H1 (cell line): ENCODE measurements at regions not wholly inside any gene's neighbourhood (a gene's known extent, or its start where the extent isn't known, plus 50 kb on each side); places are given as distances from the start of the nearest gene placed in this dataset.

Source experiments
- CTCF ChIA-PET: fragments of 300-600 bp; sonication (Branson Sonifier 250); formaldehyde crosslinking; loops from one replicate; lab custom pipeline; 2021; ENCODE audit not compliant: partially characterized antibody; lab: Charles Lee
- POLR2A ChIA-PET: fragments of 300-600 bp; sonication (Branson Sonifier 250); formaldehyde crosslinking; loops from one replicate; lab custom pipeline; 2021; ENCODE audit warnings: inconsistent platforms; ENCODE audit not compliant: partially characterized antibody; lab: Charles Lee
- DNase-seq, 2 experiments: peaks; one replicate each; pipeline versions ENCODE4 v3.0.0 to v3.0.0-alpha.2; 2010 to 2022; ENCODE audit warnings: low spot score in 2 of 2, low read depth in 1 of 2, mixed read lengths in 1 of 2
- FAIRE-seq: peaks from 2 replicates; lab custom pipeline; 2011; peaks lifted over from hg19 to GRCh38; lab: Jason Lieb, UNC
- H2AFZ ChIP-seq: 2 replicates; pipeline ENCODE4 v1.8.1; 2012; ENCODE audit warnings: low read length, inconsistent platforms
- H2AK5ac ChIP-seq: 2 replicates; pipeline ENCODE4 v1.6.1; 2013; ENCODE audit warnings: low read depth, low read length
- H2BK120ac ChIP-seq: replicated peaks from 2 replicates; pipeline ENCODE3; 2013; ENCODE audit warnings: low read depth, low read length, inconsistent platforms
- H2BK12ac ChIP-seq: 2 replicates; pipeline ENCODE4 v1.6.1; 2013; ENCODE audit warnings: low read depth, low read length
- H2BK15ac ChIP-seq: 2 replicates; pipeline ENCODE4 v1.6.1; 2013; ENCODE audit warnings: low read length
- H2BK20ac ChIP-seq: 2 replicates; pipeline ENCODE4 v1.6.1; 2013; ENCODE audit warnings: low read length
- H2BK5ac ChIP-seq: 2 replicates; pipeline ENCODE4 v1.6.1; 2013; ENCODE audit warnings: low read depth, low read length
- H3K14ac ChIP-seq: 2 replicates; pipeline ENCODE4 v1.6.1; 2013; ENCODE audit warnings: inconsistent platforms; ENCODE audit not compliant: insufficient read length
- H3K18ac ChIP-seq: 2 replicates; pipeline ENCODE4 v1.6.1; 2013; ENCODE audit warnings: low read length; ENCODE audit errors: extremely low read depth
- H3K23ac ChIP-seq: 2 replicates; pipeline ENCODE4 v1.6.1; 2013; ENCODE audit warnings: inconsistent platforms; ENCODE audit not compliant: insufficient read length
- H3K23me2 ChIP-seq: 2 replicates; pipeline ENCODE4 v1.6.1; 2013; ENCODE audit warnings: low read depth, low read length
- H3K27ac ChIP-seq: 2 replicates; pipeline ENCODE4 v1.6.1; 2011; ENCODE audit warnings: low read depth, low read length, inconsistent platforms
- H3K27me3 ChIP-seq, 4 experiments: replicated peaks in 1 of 4; 1 replicate in 1 of 4; 2 replicates in 3 of 4; pipeline versions ENCODE4 v1.6.1 to v1.8.1; 2011 to 2013; ENCODE audit warnings: low read length in 3 of 4, mild to moderate bottlenecking in 3 of 4, inconsistent platforms in 2 of 4, mixed read lengths in 2 of 4, moderate library complexity in 1 of 4; ENCODE audit not compliant: control insufficient read depth in 3 of 4, insufficient read depth in 3 of 4; ENCODE audit errors: extremely low read depth in 1 of 4
- H3K36me3 ChIP-seq, 4 experiments: 2 replicates each; pipeline versions ENCODE4 v1.6.1 to v1.8.1; 2011 to 2013; ENCODE audit warnings: mild to moderate bottlenecking in 4 of 4, low read length in 3 of 4, moderate library complexity in 2 of 4, control low read depth in 1 of 4, inconsistent platforms in 1 of 4; ENCODE audit not compliant: insufficient read depth in 4 of 4, control insufficient read depth in 2 of 4
- H3K4ac ChIP-seq: replicated peaks from 2 replicates; pipeline ENCODE3; 2013; ENCODE audit warnings: low read length, low read depth, mixed read lengths, inconsistent platforms; ENCODE audit not compliant: insufficient read length
- H3K4me1 ChIP-seq, 4 experiments: replicated peaks in 1 of 4; 1 replicate in 1 of 4; 2 replicates in 3 of 4; pipeline versions ENCODE4 v1.6.1 to v1.8.1; 2011 to 2013; ENCODE audit warnings: low read length in 3 of 4, inconsistent platforms in 2 of 4, mixed read lengths in 1 of 4; ENCODE audit not compliant: insufficient read depth in 4 of 4, control insufficient read depth in 3 of 4
- H3K4me2 ChIP-seq, 2 experiments: 2 replicates each; pipeline versions ENCODE4 v1.6.1 to v1.8.1; 2011 to 2013; ENCODE audit warnings: low read depth in 2 of 2, low read length in 2 of 2, control low read depth in 1 of 2, inconsistent platforms in 1 of 2, mild to moderate bottlenecking in 1 of 2; ENCODE audit not compliant: insufficient read depth in 1 of 2
- H3K4me3 ChIP-seq, 4 experiments: fragments of 200-600, 300-600 bp in 1 of 4; sonication (generic), shearing (Covaris generic), sonication (Bioruptor Twin) in 1 of 4; 2 replicates each; pipeline versions ENCODE4 v1.5.1 to v1.8.1; 2011 to 2016; ENCODE audit warnings: low read length in 4 of 4, low read depth in 3 of 4, control low read depth in 2 of 4, inconsistent platforms in 2 of 4, mild to moderate bottlenecking in 2 of 4, mixed read lengths in 1 of 4, moderate library complexity in 1 of 4; ENCODE audit not compliant: insufficient read depth in 2 of 4; ENCODE audit errors: extremely low read depth in 1 of 4
- H3K56ac ChIP-seq: replicated peaks from 2 replicates; pipeline ENCODE3; 2013; ENCODE audit warnings: low read depth, mild to moderate bottlenecking, mixed read lengths, low read length, inconsistent platforms; ENCODE audit not compliant: insufficient read length
- H3K79me1 ChIP-seq: 2 replicates; pipeline ENCODE4 v1.6.1; 2013; ENCODE audit warnings: low read depth, low read length, control low read depth
- H3K79me2 ChIP-seq, 2 experiments: 2 replicates each; pipeline versions ENCODE4 v1.6.1 to v1.8.1; 2012 to 2013; ENCODE audit warnings: low read length in 2 of 2, mild to moderate bottlenecking in 2 of 2, inconsistent platforms in 1 of 2; ENCODE audit not compliant: insufficient read depth in 2 of 2, control insufficient read depth in 1 of 2
- H3K9ac ChIP-seq, 4 experiments: replicated peaks in 1 of 4; 1 replicate in 1 of 4; 2 replicates in 3 of 4; pipeline versions ENCODE4 v1.6.1 to v1.8.1; 2011 to 2013; ENCODE audit warnings: low read depth in 3 of 4, low read length in 3 of 4, control low read depth in 2 of 4, mild to moderate bottlenecking in 2 of 4, moderate library complexity in 2 of 4, inconsistent platforms in 1 of 4; ENCODE audit errors: extremely low read depth in 1 of 4
- H3K9me3 ChIP-seq, 2 experiments: 2 replicates each; pipeline versions ENCODE4 v1.6.1 to v1.8.1; 2012 to 2013; ENCODE audit warnings: mild to moderate bottlenecking in 2 of 2, moderate library complexity in 2 of 2, control low read depth in 1 of 2, inconsistent platforms in 1 of 2, low read depth in 1 of 2, low read length in 1 of 2, mixed read lengths in 1 of 2; ENCODE audit not compliant: insufficient read depth in 2 of 2
- H4K20me1 ChIP-seq, 2 experiments: replicated peaks in 1 of 2; 2 replicates each; pipeline versions ENCODE3 to v1.8.1; 2011 to 2013; ENCODE audit warnings: inconsistent platforms in 2 of 2, low read length in 2 of 2, mild to moderate bottlenecking in 1 of 2; ENCODE audit not compliant: insufficient read depth in 2 of 2, control insufficient read depth in 1 of 2
- H4K5ac ChIP-seq: 2 replicates; pipeline ENCODE4 v1.6.1; 2013; ENCODE audit warnings: low read length, low read depth, mixed read lengths, inconsistent platforms; ENCODE audit not compliant: insufficient read length
- H4K8ac ChIP-seq: 2 replicates; pipeline ENCODE4 v1.8.0; 2013; ENCODE audit warnings: mild to moderate bottlenecking, moderate library complexity, low read length, inconsistent platforms; ENCODE audit not compliant: insufficient read depth; ENCODE audit errors: extremely low read depth
- H4K91ac ChIP-seq: replicated peaks from 2 replicates; pipeline ENCODE3; 2013; ENCODE audit warnings: low read length, mixed read lengths, inconsistent platforms; ENCODE audit not compliant: insufficient read length
- ASH2L ChIP-seq: fragments of 200-600, 300-600 bp; sonication (generic); IDR thresholded peaks from one replicate; pipeline ENCODE4 v1.7.1; 2017; ENCODE audit warnings: low read length
- ATF3 ChIP-seq: IDR thresholded peaks from 2 replicates; pipeline ENCODE4 v1.6.1; 2011; ENCODE audit warnings: low read depth, mild to moderate bottlenecking, low read length; ENCODE audit not compliant: insufficient read depth
- BACH1 ChIP-seq: IDR thresholded peaks from 2 replicates; pipeline ENCODE4 v1.6.1; 2012; ENCODE audit warnings: low read length, improper control_type of control experiment
- BCL11A ChIP-seq, 2 experiments: IDR thresholded peaks; one replicate each; pipeline ENCODE4 v1.6.1; 2011; ENCODE audit warnings: low read depth in 2 of 2, low read length in 2 of 2, mild to moderate bottlenecking in 2 of 2
- CBX8 ChIP-seq: fragments of 300-800, 300-1000 bp; sonication (generic); IDR thresholded peaks from 2 replicates; pipeline ENCODE4 v1.7.1; 2016; ENCODE audit warnings: low read depth, low read length, borderline replicate concordance
- CEBPB ChIP-seq: IDR thresholded peaks from 2 replicates; pipeline ENCODE4 v1.6.1; 2012; ENCODE audit warnings: low read depth, low read length
- EGR1 ChIP-seq: IDR thresholded peaks from 2 replicates; pipeline ENCODE4 v1.6.1; 2011; ENCODE audit warnings: low read depth, low read length, borderline replicate concordance
- HDAC2 ChIP-seq, 2 experiments: fragments of 300-600 bp in 1 of 2; sonication (generic) in 1 of 2; IDR thresholded peaks; 2 replicates each; pipeline ENCODE4 v1.6.1; 2011 to 2012; ENCODE audit warnings: low read depth in 2 of 2, low read length in 2 of 2, mild to moderate bottlenecking in 2 of 2, moderate library complexity in 2 of 2, borderline replicate concordance in 1 of 2, inconsistent platforms in 1 of 2
- HDAC6 ChIP-seq: IDR thresholded peaks from one replicate; pipeline ENCODE4 v1.7.1; 2012; ENCODE audit warnings: low read depth, mild to moderate bottlenecking, inconsistent platforms, low read length, moderate library complexity
- KDM1A ChIP-seq: fragments of 200-600, 300-600 bp; sonication (generic); IDR thresholded peaks from 2 replicates; pipeline ENCODE4 v1.7.1; 2016; ENCODE audit warnings: mild to moderate bottlenecking, low read length, borderline replicate concordance
- KDM4A ChIP-seq: IDR thresholded peaks from one replicate; pipeline ENCODE4 v1.7.1; 2012; ENCODE audit warnings: low read depth, mild to moderate bottlenecking, moderate library complexity, low read length, inconsistent platforms; ENCODE audit not compliant: severe bottlenecking
- KDM5A ChIP-seq: fragments of 200-600 bp; IDR thresholded peaks from 2 replicates; pipeline ENCODE4 v1.7.1; 2012; ENCODE audit warnings: mild to moderate bottlenecking, low read length, inconsistent platforms, mixed read lengths
- MAFK ChIP-seq: IDR thresholded peaks from 2 replicates; pipeline ENCODE4 v1.6.1; 2012; ENCODE audit warnings: low read depth, mild to moderate bottlenecking, improper control_type of control experiment, low read length
- POLR2A ChIP-seq, 2 experiments: IDR thresholded peaks; 1 replicate in 1 of 2; 2 replicates in 1 of 2; pipeline ENCODE4 v1.6.1; 2011; ENCODE audit warnings: low read depth in 2 of 2, low read length in 2 of 2, mild to moderate bottlenecking in 2 of 2; ENCODE audit errors: control extremely low read depth in 1 of 2
- RBBP5 ChIP-seq: IDR thresholded peaks from 2 replicates; pipeline ENCODE4 v1.7.1; 2012; ENCODE audit warnings: low read depth, mild to moderate bottlenecking, inconsistent platforms, low read length, moderate library complexity, borderline replicate concordance
- TBP ChIP-seq: IDR thresholded peaks from 2 replicates; pipeline ENCODE4 v1.6.1; 2011; ENCODE audit warnings: low read depth, low read length, improper control_type of control experiment
- WGBS, 2 experiments: shearing (Covaris generic) in 1 of 2; methylation state at CpG; one replicate each; pipeline versions ENCODE4 v1.1.6 to v1.1.7; 2013 to 2015; ENCODE audit warnings: low lambda C conversion rate in 2 of 2, mixed read lengths in 2 of 2, inconsistent platforms in 1 of 2, low coverage in 1 of 2, missing lambda C conversion rate in 1 of 2; ENCODE audit not compliant: insufficient replicate concordance in 2 of 2, insufficient coverage in 1 of 2, insufficient read length in 1 of 2; ENCODE audit errors: extremely low coverage in 1 of 2, missing lambda C conversion rate in 1 of 2; 5-methylcytosine and 5-hydroxymethylcytosine counted together

DNA sequence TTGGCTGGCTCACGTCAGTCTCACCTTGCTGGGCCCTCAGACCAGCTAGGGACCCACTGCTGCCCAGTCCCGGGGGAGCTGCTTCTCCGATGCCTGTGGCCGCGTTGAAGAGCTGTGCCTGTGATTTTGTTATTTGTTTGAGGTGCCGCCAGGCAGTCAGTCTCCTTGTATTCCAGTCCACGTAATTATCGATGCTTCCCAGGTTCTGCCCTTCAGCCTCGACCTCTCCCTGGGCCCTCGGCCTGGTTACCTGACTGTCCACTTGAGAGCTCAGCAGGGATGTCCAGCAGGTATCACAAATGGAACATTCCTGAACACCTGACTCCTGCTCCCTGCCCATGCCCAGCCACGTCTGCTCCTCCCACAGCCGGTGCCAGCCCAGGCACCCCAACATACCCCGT is 195.9 kb upstream of the HS6ST1 start:
- Histone ChIP-seq H3K14ac (no peak overlapping the region), H2BK5ac (no peak overlapping the region)
- FAIRE-seq, result no peak
- no peak for TF ChIP-seq CBX8
- TF ChIP-seq BCL11A (IDR thresholded peaks at IDR 0.05; ENCODE audit: low read depth in 2 of 2, low read length in 2 of 2), result no peak
- no peak for TF ChIP-seq RBBP5
- TF ChIP-seq HDAC2 (IDR thresholded peaks at IDR 0.05; ENCODE audit: borderline replicate concordance in 1 of 2, low read depth in 2 of 2, low read length in 2 of 2), result no peak
- TF ChIP-seq CEBPB, result no peak
- no peak for TF ChIP-seq EGR1
- TF ChIP-seq MAFK, result no peak
- no peak for TF ChIP-seq KDM1A
- TF ChIP-seq ATF3, result no peak
- no peak for TF ChIP-seq HDAC6
- no peak for TF ChIP-seq BACH1
- no peak for TF ChIP-seq KDM4A
- no peak for TF ChIP-seq POLR2A (IDR thresholded peaks at IDR 0.05; ENCODE audit: control extremely low read depth in 1 of 2, low read depth in 2 of 2, low read length in 2 of 2)
- TF ChIP-seq ASH2L, result no peak
- no peak for TF ChIP-seq KDM5A
- no peak for TF ChIP-seq TBP

More for the DNA sequence above, 195.9 kb upstream of the HS6ST1 start:
- Histone ChIP-seq H3K79me2 (no peaks in the 10 kb centered on the region), H3K4me3 (no peak overlapping the region), H3K27me3 (no peaks in the 10 kb centered on the region; a peak in 1 of 7 replicates), H3K4me2 (no peak overlapping the region), H2BK20ac (no peak overlapping the region), H3K36me3 (no peaks in the 10 kb centered on the region), H2BK12ac (no peak overlapping the region), H3K79me1 (no peaks in the 10 kb centered on the region), H4K20me1 (no peaks in the 10 kb centered on the region), H3K4ac (no peak overlapping the region), H3K56ac (no peak overlapping the region), H4K91ac (no peak overlapping the region), H3K18ac (no peak overlapping the region), H3K9ac (no peak overlapping the region), H3K23me2 (no peaks in the 10 kb centered on the region), H2AFZ (no peak overlapping the region), H2AK5ac (no peak overlapping the region; the same call in 1 of the 2 replicates), H3K9me3 (no peaks in the 10 kb centered on the region), H3K23ac (no peak overlapping the region), H4K8ac (no peak overlapping the region), H2BK120ac (no peak overlapping the region), H3K27ac (no peak overlapping the region), H4K5ac (no peak overlapping the region), H2BK15ac (no peak overlapping the region), H3K4me1 (peaks cover 2 to 5% (median 4%) of the 10 kb centered on the region in 4 experiments; a peak in 4 of 7 replicates)
- DNase-seq, result no peak
- POLR2A ChIA-PET, result no interaction called here
- 83% methylated on average over 13 of the region's 13 CpGs; no CpG with 5 or more reads in 1 of the 2 experiments for WGBS, 2 experiments
- CTCF ChIA-PET, result no interaction called here
